Pancreas (tissue), 10 donors: ENCODE measurements at regions not wholly inside any gene's neighbourhood (a gene's known extent, or its start where the extent isn't known, plus 50 kb on each side); places are given as distances from the start of the nearest gene placed in this dataset.
"Not testable (repeated sequence)": the region's sequence is repeated elsewhere in the genome, so short reads cannot be mapped to it uniquely, and the experiment has no call there.

Experiments
- ATAC-seq, 4 donors: fragments of 200-7000 bp; cut with Tn5 transposase; one replicate each; pipeline versions ENCODE4 v1.8.0 to v1.9.1; 2020; ENCODE audit warnings: mild to moderate bottlenecking in 4 of 4, moderate library complexity in 4 of 4
- DNase-seq, 6 donors: peaks; one replicate each; pipeline ENCODE4 v3.0.0-alpha.2; 2020
- FAIRE-seq: peaks from 2 replicates; lab custom pipeline; 2012; peaks lifted over from hg19 to GRCh38; lab: Jason Lieb, UNC
- H3K27ac ChIP-seq, 4 donors: fragments of 200-600 bp; sonication (generic); 1 replicate in 3 of 4; 2 replicates in 1 of 4; pipeline versions ENCODE4 v1.5.0 to v1.8.0; 2020
- H3K27me3 ChIP-seq, 4 donors: fragments of 200-600 bp; one replicate each; pipeline ENCODE4 v1.8.0; 2021
- H3K36me3 ChIP-seq, 3 donors: fragments of 200-600 bp; sonication (generic) in 1 of 3; one replicate each; pipeline versions ENCODE4 v1.5.0 to v1.8.0; 2020 to 2021
- H3K4me1 ChIP-seq, 3 donors: fragments of 200-600 bp; one replicate each; pipeline ENCODE4 v1.8.0; 2021
- H3K4me3 ChIP-seq, 4 donors: fragments of 200-600 bp; sonication (generic) in 2 of 4; one replicate each; pipeline versions ENCODE4 v1.5.0 to v1.8.0; 2020 to 2021
- H3K9me3 ChIP-seq, 4 donors: fragments of 200-600 bp; one replicate each; pipeline ENCODE4 v1.8.0; 2021
- CTCF ChIP-seq, 4 donors: fragments of 200-600 bp; sonication (generic) in 3 of 4; IDR thresholded peaks; one replicate each; pipeline versions ENCODE4 v1.5.0 to v1.8.0; 2021; ENCODE audit warnings: antibody characterized with exemption in 4 of 4
- WGBS, 2 donors: extraction: QIAGEN DNeasy Blood & Tissue Kit; methylation state at CpG; one replicate each; pipeline ENCODE4 v1.1.7; 2013; 5-methylcytosine and 5-hydroxymethylcytosine counted together
- intact Hi-C, 3 donors: fragments of 100-400 bp; cut with DNase I; formaldehyde crosslinking; loops; one replicate each; pipeline versions ENCODE4 v1.11.1 to v1.14.2; 2022
- donor health status: healthy with polysubstance abuse.
- donor health status: DM: no; HTN: no; CAD: no; lungs with moderate emphysema.
- donor health status: DM: no; HTN: no; CAD: no.
- donor health status: control.
- donor health status: control.
- donor health status: Bipolar disorder and iron deficiency.
- donor health status: DM: yes; HTN: yes; CAD: no.
- donor health status: DM: no; HTN: no; CAD: no.
- donor health status: DM: no; HTN: no; CAD: no.
- donor health status: DM: yes; HTN: yes; CAD: no.

GRCh38 chr12:113535100-113535499, 63.4 kb upstream of the LHX5 start:
- peaks cover 0 to 15% (median 0%) of the 10 kb centered on the region in 4 donors for H3K27me3 ChIP-seq

GRCh38 chr12:113534555-113534954, 62.9 kb upstream of the LHX5 start:
- Histone ChIP-seq H3K9me3 (no peaks in the 10 kb centered on the region), H3K27ac (no peak overlapping the region), H3K4me3 (no peak overlapping the region), H3K27me3 (peaks cover 0 to 15% (median 0%) of the 10 kb centered on the region in 4 donors), H3K4me1 (no peaks in the 10 kb centered on the region), H3K36me3 (no peaks in the 10 kb centered on the region)
- no peak for DNase-seq
- ATAC-seq = no peak
- TF ChIP-seq CTCF (IDR thresholded peaks at IDR 0.05) = no peak
- intact Hi-C loops = no loop called here
- WGBS, 2 donors = 53 to 70% methylated on average over 6 of the region's 6 CpGs
- no peak for FAIRE-seq

More at GRCh38 chr12:113535100-113535499, 63.4 kb upstream of the LHX5 start:
- Histone ChIP-seq H3K36me3 (no peaks in the 10 kb centered on the region), H3K27ac (no peak overlapping the region), H3K4me3 (no peak overlapping the region), H3K4me1 (no peaks in the 10 kb centered on the region), H3K9me3 (no peaks in the 10 kb centered on the region)
- intact Hi-C loops = no loop called here
- WGBS, 2 donors = 64 to 76% methylated on average over 5 of the region's 5 CpGs
- FAIRE-seq (no peak), ATAC-seq (no peak), DNase-seq (no peak)
- TF ChIP-seq CTCF (IDR thresholded peaks at IDR 0.05) = no peak

GRCh38 chr12:113533842-113534375, 62.2 kb upstream of the LHX5 start:
- H3K36me3 ChIP-seq = no peaks in the 10 kb centered on the region
- WGBS, 2 donors = 40 to 55% methylated on average over 7 of the region's 7 CpGs
- H3K27me3 ChIP-seq = peaks cover 0 to 15% (median 0%) of the 10 kb centered on the region in 4 donors
- no peaks in the 10 kb centered on the region for H3K9me3 ChIP-seq
- DNase-seq (no peak), FAIRE-seq (no peak), ATAC-seq (no peak)
- TF ChIP-seq CTCF (IDR thresholded peaks at IDR 0.05) = no peak
- H3K4me1 ChIP-seq = no peaks in the 10 kb centered on the region
- no peak overlapping the region for H3K27ac ChIP-seq
- H3K4me3 ChIP-seq = no peak overlapping the region
- intact Hi-C loops = no loop called here

- Histone ChIP-seq H3K9me3 (no peaks in the 10 kb centered on the region), H3K27me3 (peaks cover 0 to 12% (median 0%) of the 10 kb centered on the region in 4 donors), H3K27ac (no peak overlapping the region), H3K36me3 (no peaks in the 10 kb centered on the region), H3K4me1 (no peaks in the 10 kb centered on the region), H3K4me3 (no peak overlapping the region)
- DNase-seq (no peak), ATAC-seq (no peak), FAIRE-seq (no peak)
- intact Hi-C loops = no loop called here
- 63 to 65% methylated on average over 13 of the region's 13 CpGs for WGBS, 2 donors
- TF ChIP-seq CTCF (IDR thresholded peaks at IDR 0.05) = no peak
These were observed 60.6 kb upstream of the LHX5 start for GRCh38 chr12:113532292-113532691.

- WGBS, 2 donors = 83 to 86% methylated on average over 3 of the region's 3 CpGs
- H3K9me3 ChIP-seq, H3K4me3 ChIP-seq, H3K27ac ChIP-seq, FAIRE-seq, H3K4me1 ChIP-seq, H3K36me3 ChIP-seq, ATAC-seq, DNase-seq, intact Hi-C loops: not testable (repeated sequence)
- H3K27me3 ChIP-seq = peaks cover 0 to 12% (median 0%) of the 10 kb centered on the region in 4 donors
These were observed 59.4 kb upstream of the LHX5 start for GRCh38 chr12:113531073-113531472.
